ENCODE measurements at regions not wholly inside any gene's neighbourhood (a gene's known extent, or its start where the extent isn't known, plus 50 kb on each side); places are given as distances from the start of the nearest gene placed in this dataset.
A peak's percentile ranks its signal among the peaks of the same experiment; 100 is the strongest.

GRCh38 chr21:23445307-23445706 lies 2162.0 kb downstream of the MRPL39 start:
- H3K27me3 ChIP-seq (ENCODE audit: insufficient read depth, low read length) = no peaks in the 10 kb centered on the region
- no peaks in the 10 kb centered on the region for H3K9me3 ChIP-seq (ENCODE audit: insufficient read depth, low read depth, low read length)
- no peak overlapping the region for H2BK5ac ChIP-seq (ENCODE audit: low read depth, low read length, poor library complexity)
- no peak overlapping the region for H2BK12ac ChIP-seq (ENCODE audit: low read length)
- DNase-seq = no peak
- H3K4me1 ChIP-seq (ENCODE audit: control insufficient read depth in 1 of 2, insufficient read depth in 2 of 2, low read length in 2 of 2) = no peaks in the 10 kb centered on the region
- no peak overlapping the region for H3K14ac ChIP-seq (ENCODE audit: low read length)
- no peak overlapping the region for H3K9ac ChIP-seq (ENCODE audit: low read length)
- H3K36me3 ChIP-seq (ENCODE audit: control insufficient read depth in 1 of 2, insufficient read depth in 2 of 2, low read length in 2 of 2) = no peaks in the 10 kb centered on the region
- H4K91ac ChIP-seq (ENCODE audit: low read depth, low read length) = no peak overlapping the region
- H4K8ac ChIP-seq (ENCODE audit: low read depth, low read length) = no peak overlapping the region
- no peak overlapping the region for H2AK5ac ChIP-seq (ENCODE audit: low read length)
- H3K4ac ChIP-seq (ENCODE audit: low read depth, low read length) = no peak overlapping the region
- no peak overlapping the region for H3K4me3 ChIP-seq (ENCODE audit: low read depth, low read length)
- no peak overlapping the region for H3K18ac ChIP-seq (ENCODE audit: low read length)
- no peak overlapping the region for H3K4me2 ChIP-seq (ENCODE audit: low read length)
- no peak overlapping the region for H2BK120ac ChIP-seq (ENCODE audit: insufficient read depth, low read length, poor library complexity)
- no peak overlapping the region for H2AFZ ChIP-seq (ENCODE audit: insufficient read depth, low read length, poor library complexity)
- H3K23ac ChIP-seq (ENCODE audit: low read length) = no peak overlapping the region
- no peaks in the 10 kb centered on the region for H3K79me1 ChIP-seq (ENCODE audit: low read length)
- H4K12ac ChIP-seq (ENCODE audit: low read depth, low read length) = no peak overlapping the region
- no CpG with 5 or more reads among the region's 1 CpG for WGBS (ENCODE audit: extremely low coverage, insufficient coverage, insufficient read length)
- no peaks in the 10 kb centered on the region for H3K79me2 ChIP-seq (ENCODE audit: control insufficient read depth, insufficient read depth, low read length, poor library complexity)
- no peak overlapping the region for H3K27ac ChIP-seq (ENCODE audit: low read depth, low read length)

GRCh38 chr21:23438081-23438480 lies 2169.2 kb downstream of the MRPL39 start:
- DNase-seq = no peak
- Histone ChIP-seq H2AK5ac (ENCODE audit: low read length) (no peak overlapping the region), H3K79me1 (ENCODE audit: low read length) (no peaks in the 10 kb centered on the region), H4K8ac (ENCODE audit: low read depth, low read length) (no peak overlapping the region), H2BK120ac (ENCODE audit: insufficient read depth, low read length, poor library complexity) (no peak overlapping the region), H3K9ac (ENCODE audit: low read length) (no peak overlapping the region), H3K36me3 (ENCODE audit: control insufficient read depth in 1 of 2, insufficient read depth in 2 of 2, low read length in 2 of 2) (no peaks in the 10 kb centered on the region), H3K18ac (ENCODE audit: low read length) (no peak overlapping the region), H3K4me3 (ENCODE audit: low read depth, low read length) (no peak overlapping the region), H3K27ac (ENCODE audit: low read depth, low read length) (no peak overlapping the region), H3K23ac (ENCODE audit: low read length) (no peak overlapping the region), H3K79me2 (ENCODE audit: control insufficient read depth, insufficient read depth, low read length, poor library complexity) (no peaks in the 10 kb centered on the region), H4K12ac (ENCODE audit: low read depth, low read length) (no peak overlapping the region), H3K4me1 (ENCODE audit: control insufficient read depth in 1 of 2, insufficient read depth in 2 of 2, low read length in 2 of 2) (no peaks in the 10 kb centered on the region), H3K9me3 (ENCODE audit: insufficient read depth, low read depth, low read length) (no peaks in the 10 kb centered on the region), H4K91ac (ENCODE audit: low read depth, low read length) (no peak overlapping the region), H2BK5ac (ENCODE audit: low read depth, low read length, poor library complexity) (no peak overlapping the region), H3K4me2 (ENCODE audit: low read length) (no peak overlapping the region), H3K14ac (ENCODE audit: low read length) (no peak overlapping the region), H3K4ac (ENCODE audit: low read depth, low read length) (no peak overlapping the region), H2BK12ac (ENCODE audit: low read length) (no peak overlapping the region), H3K27me3 (ENCODE audit: insufficient read depth, low read length) (no peaks in the 10 kb centered on the region), H2AFZ (ENCODE audit: insufficient read depth, low read length, poor library complexity) (no peak overlapping the region)

GRCh38 chr21:23402929-23403520 lies 2204.3 kb downstream of the MRPL39 start:
- no peaks in the 10 kb centered on the region for H3K4me1 ChIP-seq (ENCODE audit: control insufficient read depth in 1 of 2, insufficient read depth in 2 of 2, low read length in 2 of 2)
- H3K9me3 ChIP-seq (ENCODE audit: insufficient read depth, low read depth, low read length) = peaks cover 2% of the 10 kb centered on the region
- WGBS (ENCODE audit: extremely low coverage, insufficient coverage, insufficient read length) = no CpG with 5 or more reads among the region's 2 CpGs
- no peaks in the 10 kb centered on the region for H3K79me1 ChIP-seq (ENCODE audit: low read length)
- H3K36me3 ChIP-seq (ENCODE audit: control insufficient read depth in 1 of 2, insufficient read depth in 2 of 2, low read length in 2 of 2) = no peaks in the 10 kb centered on the region
- no peaks in the 10 kb centered on the region for H3K79me2 ChIP-seq (ENCODE audit: control insufficient read depth, insufficient read depth, low read length, poor library complexity)
- no peak overlapping the region for H3K4me2 ChIP-seq (ENCODE audit: low read length)
- no peak overlapping the region for H4K12ac ChIP-seq (ENCODE audit: low read depth, low read length)
- H3K4me3 ChIP-seq (ENCODE audit: low read depth, low read length) = no peak overlapping the region
- no peak overlapping the region for H3K4ac ChIP-seq (ENCODE audit: low read depth, low read length)
- no peak overlapping the region for H3K9ac ChIP-seq (ENCODE audit: low read length)
- no peak overlapping the region for H2BK120ac ChIP-seq (ENCODE audit: insufficient read depth, low read length, poor library complexity)
- H2BK12ac ChIP-seq (ENCODE audit: low read length) = no peak overlapping the region
- no peak overlapping the region for H3K14ac ChIP-seq (ENCODE audit: low read length)
- DNase-seq = no peak
- H2AK5ac ChIP-seq (ENCODE audit: low read length) = no peak overlapping the region
- H4K91ac ChIP-seq (ENCODE audit: low read depth, low read length) = no peak overlapping the region
- H3K27ac ChIP-seq (ENCODE audit: low read depth, low read length) = no peak overlapping the region
- H3K23ac ChIP-seq (ENCODE audit: low read length) = no peak overlapping the region
- no peak overlapping the region for H2AFZ ChIP-seq (ENCODE audit: insufficient read depth, low read length, poor library complexity)
- H3K18ac ChIP-seq (ENCODE audit: low read length) = no peak overlapping the region
- H3K27me3 ChIP-seq (ENCODE audit: insufficient read depth, low read length) = no peaks in the 10 kb centered on the region
- H2BK5ac ChIP-seq (ENCODE audit: low read depth, low read length, poor library complexity) = no peak overlapping the region
- no peak overlapping the region for H4K8ac ChIP-seq (ENCODE audit: low read depth, low read length)

- no peaks in the 10 kb centered on the region for H3K36me3 ChIP-seq (ENCODE audit: control insufficient read depth in 1 of 2, insufficient read depth in 2 of 2, low read length in 2 of 2)
- no peak overlapping the region for H3K14ac ChIP-seq (ENCODE audit: low read length)
- no peak overlapping the region for H2AK5ac ChIP-seq (ENCODE audit: low read length)
- no peaks in the 10 kb centered on the region for H3K4me1 ChIP-seq (ENCODE audit: control insufficient read depth in 1 of 2, insufficient read depth in 2 of 2, low read length in 2 of 2)
- H3K79me2 ChIP-seq (ENCODE audit: control insufficient read depth, insufficient read depth, low read length, poor library complexity) = no peaks in the 10 kb centered on the region
- H4K12ac ChIP-seq (ENCODE audit: low read depth, low read length) = no peak overlapping the region
- no peak overlapping the region for H3K9ac ChIP-seq (ENCODE audit: low read length)
- no peak overlapping the region for H3K23ac ChIP-seq (ENCODE audit: low read length)
- no peak overlapping the region for H3K4ac ChIP-seq (ENCODE audit: low read depth, low read length)
- no peaks in the 10 kb centered on the region for H3K9me3 ChIP-seq (ENCODE audit: insufficient read depth, low read depth, low read length)
- H3K27ac ChIP-seq (ENCODE audit: low read depth, low read length) = no peak overlapping the region
- H3K4me3 ChIP-seq (ENCODE audit: low read depth, low read length) = no peak overlapping the region
- WGBS (ENCODE audit: extremely low coverage, insufficient coverage, insufficient read length) = no CpG with 5 or more reads among the region's 2 CpGs
- no peak overlapping the region for H4K91ac ChIP-seq (ENCODE audit: low read depth, low read length)
- H4K8ac ChIP-seq (ENCODE audit: low read depth, low read length) = no peak overlapping the region
- no peak overlapping the region for H2BK120ac ChIP-seq (ENCODE audit: insufficient read depth, low read length, poor library complexity)
- no peak overlapping the region for H2AFZ ChIP-seq (ENCODE audit: insufficient read depth, low read length, poor library complexity)
- H3K4me2 ChIP-seq (ENCODE audit: low read length) = no peak overlapping the region
- DNase-seq = peak in 1 of 2 donors; percentile 3
- no peak overlapping the region for H2BK5ac ChIP-seq (ENCODE audit: low read depth, low read length, poor library complexity)
- no peaks in the 10 kb centered on the region for H3K27me3 ChIP-seq (ENCODE audit: insufficient read depth, low read length)
- no peak overlapping the region for H3K18ac ChIP-seq (ENCODE audit: low read length)
- no peaks in the 10 kb centered on the region for H3K79me1 ChIP-seq (ENCODE audit: low read length)
- H2BK12ac ChIP-seq (ENCODE audit: low read length) = no peak overlapping the region
Measured at GRCh38 chr21:23401278-23401677, 2206.0 kb downstream of the MRPL39 start.
